RWPE2 (cell line): ENCODE measurements at regions not wholly inside any gene's neighbourhood (a gene's known extent, or its start where the extent isn't known, plus 50 kb on each side); places are given as distances from the start of the nearest gene placed in this dataset.

Experiments
- ATAC-seq: fragments of 200-7000 bp; cut with Tn5 transposase; 3 replicates; pipeline ENCODE4 v1.9.1; 2021; ENCODE audit warnings: low read depth
- DNase-seq: peaks from one replicate; pipeline ENCODE4 v3.0.0-alpha.2; 2020; ENCODE audit warnings: low spot score
- H3K27ac ChIP-seq: fragments of 450-650 bp; 2 replicates; pipeline ENCODE4 v1.5.1; 2017; ENCODE audit warnings: mild to moderate bottlenecking; ENCODE audit not compliant: poor library complexity, severe bottlenecking
- H3K27me3 ChIP-seq: fragments of 250-450 bp; sonication (Bioruptor Pico); 2 replicates; pipeline ENCODE4 v1.5.1; 2021; ENCODE audit warnings: mild to moderate bottlenecking, moderate library complexity; ENCODE audit not compliant: insufficient read depth, poor library complexity, severe bottlenecking
- H3K36me3 ChIP-seq: fragments of 250-450 bp; sonication (Bioruptor Pico); 2 replicates; pipeline ENCODE4 v1.5.1; 2020; ENCODE audit warnings: low read depth, mild to moderate bottlenecking, moderate library complexity
- H3K4me1 ChIP-seq: fragments of 250-450 bp; sonication (Bioruptor Pico); 2 replicates; pipeline ENCODE4 v1.5.1; 2021; ENCODE audit warnings: mild to moderate bottlenecking, moderate library complexity; ENCODE audit not compliant: insufficient read depth, poor library complexity, severe bottlenecking
- H3K4me3 ChIP-seq: fragments of 250-450 bp; sonication (Bioruptor Pico); 2 replicates; pipeline ENCODE4 v1.5.1; 2021; ENCODE audit warnings: mild to moderate bottlenecking, moderate library complexity; ENCODE audit not compliant: severe bottlenecking
- H3K9me3 ChIP-seq: fragments of 250-450 bp; sonication (Bioruptor Pico); 2 replicates; pipeline ENCODE4 v1.5.1; 2021; ENCODE audit warnings: mild to moderate bottlenecking, moderate library complexity; ENCODE audit not compliant: severe bottlenecking
- CTCF ChIP-seq: fragments of 450-650 bp; IDR thresholded peaks from one replicate; pipeline ENCODE4 v1.5.1; 2017; ENCODE audit warnings: mild to moderate bottlenecking, moderate library complexity; ENCODE audit not compliant: poor library complexity, severe bottlenecking

DNA sequence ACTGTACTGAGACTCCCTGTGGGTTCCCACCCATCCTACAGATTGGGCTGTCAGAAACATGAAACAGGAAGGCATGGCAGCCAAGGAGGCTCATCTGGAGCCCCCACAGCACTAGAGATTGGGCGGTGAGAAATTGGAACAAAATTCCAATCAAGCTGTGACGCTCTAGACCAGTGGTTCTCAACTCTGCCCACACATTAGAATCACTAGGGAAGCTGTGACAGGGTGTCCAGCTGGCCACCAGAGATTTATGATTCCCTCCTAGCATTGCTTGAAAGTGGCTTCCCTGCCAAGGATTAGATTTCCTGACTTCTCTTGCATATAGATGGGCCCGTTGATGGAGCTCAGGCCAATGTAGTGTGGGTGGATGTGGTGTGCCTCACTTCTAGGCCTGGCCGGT is 187.5 kb upstream of the ZC3H12A start:
- ATAC-seq: no peak
- H3K4me1 ChIP-seq: no peaks in the 10 kb centered on the region
- H3K27ac ChIP-seq: no peak overlapping the region
- H3K9me3 ChIP-seq: no peaks in the 10 kb centered on the region
- H3K27me3 ChIP-seq: peaks cover 3% of the 10 kb centered on the region
- DNase-seq: no peak
- no peak overlapping the region for H3K4me3 ChIP-seq
- TF ChIP-seq CTCF: no peak
- no peaks in the 10 kb centered on the region for H3K36me3 ChIP-seq

DNA sequence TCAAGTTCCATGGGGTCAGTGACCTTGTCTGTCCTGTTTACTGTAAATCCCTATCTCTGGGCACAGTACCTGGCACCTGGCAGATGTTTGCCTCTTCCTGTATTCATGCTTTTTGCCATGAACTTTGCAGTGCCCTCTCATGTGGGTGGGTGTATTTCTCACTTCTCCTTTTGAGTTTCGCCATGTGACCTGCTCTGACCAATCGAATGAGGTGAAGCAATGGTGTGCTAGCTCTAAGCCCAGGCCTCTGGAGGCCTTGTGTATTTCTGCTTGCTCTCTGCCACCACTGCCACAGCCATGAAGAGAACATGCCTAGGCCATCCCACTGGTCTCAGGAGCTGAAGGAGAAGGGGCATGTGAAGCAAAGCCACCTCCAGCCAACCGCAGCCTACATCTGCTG is 185.5 kb upstream of the ZC3H12A start:
- no peaks in the 10 kb centered on the region for H3K36me3 ChIP-seq
- H3K4me3 ChIP-seq: no peak overlapping the region
- H3K4me1 ChIP-seq: no peaks in the 10 kb centered on the region
- TF ChIP-seq CTCF: no peak
- no peak for ATAC-seq
- no peak overlapping the region for H3K27ac ChIP-seq
- no peaks in the 10 kb centered on the region for H3K9me3 ChIP-seq
- DNase-seq: no peak
- H3K27me3 ChIP-seq: peaks cover 6% of the 10 kb centered on the region

DNA sequence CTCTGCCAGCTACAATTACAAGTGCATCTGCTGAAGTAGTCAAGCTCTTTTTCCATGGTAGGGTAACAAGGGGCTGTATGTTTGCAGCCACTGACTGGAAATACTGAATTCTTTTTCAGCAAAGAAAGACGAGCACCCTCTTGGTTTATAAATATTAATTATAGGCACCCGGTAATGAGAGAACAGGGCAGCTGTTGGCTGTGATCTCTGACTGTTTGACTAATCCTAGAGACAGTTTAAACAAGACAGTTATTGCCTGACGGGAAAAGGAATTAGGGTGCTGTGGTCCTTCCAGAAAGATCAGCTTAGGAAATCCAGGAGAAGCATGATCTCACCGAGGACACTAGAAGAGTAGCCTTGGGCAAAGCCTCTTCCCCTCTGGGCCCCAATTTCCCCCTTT is 183.7 kb upstream of the ZC3H12A start:
- ATAC-seq: no peak
- H3K4me1 ChIP-seq: no peaks in the 10 kb centered on the region
- no peaks in the 10 kb centered on the region for H3K9me3 ChIP-seq
- H3K27ac ChIP-seq: no peak overlapping the region
- TF ChIP-seq CTCF: no peak
- peaks cover 6% of the 10 kb centered on the region for H3K27me3 ChIP-seq
- DNase-seq: no peak
- no peak overlapping the region for H3K4me3 ChIP-seq
- H3K36me3 ChIP-seq: no peaks in the 10 kb centered on the region

- no peak overlapping the region for H3K4me3 ChIP-seq
- no peaks in the 10 kb centered on the region for H3K36me3 ChIP-seq
- peaks cover 10% of the 10 kb centered on the region for H3K27me3 ChIP-seq
- H3K4me1 ChIP-seq: no peaks in the 10 kb centered on the region
- no peak overlapping the region for H3K27ac ChIP-seq
- H3K9me3 ChIP-seq: no peaks in the 10 kb centered on the region
- ATAC-seq (no peak), DNase-seq (no peak)
- no peak for TF ChIP-seq CTCF
Observed at GRCh38 chr1:37292789-37293188, 181.6 kb upstream of the ZC3H12A start.

DNA sequence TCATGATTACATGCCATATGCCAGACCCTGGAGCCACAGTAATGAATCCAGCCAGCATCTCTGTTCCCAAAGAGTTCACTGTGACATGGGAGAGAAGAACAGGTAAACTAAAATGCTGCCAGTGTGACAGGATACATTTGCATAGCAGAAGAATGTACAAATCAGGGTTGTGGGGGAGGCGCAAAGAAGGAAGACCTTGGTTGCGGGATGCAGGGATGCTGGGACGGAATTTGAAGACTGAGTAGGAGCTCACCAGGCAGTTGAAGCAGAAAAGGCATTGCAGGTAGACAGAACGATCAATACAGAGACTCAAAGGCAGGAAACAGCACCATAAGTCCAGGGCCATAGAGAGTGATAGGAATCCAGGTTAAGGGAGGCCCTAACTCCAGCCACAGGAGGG is 180.3 kb upstream of the ZC3H12A start:
- Histone ChIP-seq H3K27ac (no peak overlapping the region), H3K4me1 (no peaks in the 10 kb centered on the region), H3K4me3 (no peak overlapping the region), H3K36me3 (no peaks in the 10 kb centered on the region), H3K27me3 (peaks cover 10% of the 10 kb centered on the region), H3K9me3 (no peaks in the 10 kb centered on the region)
- DNase-seq (no peak), ATAC-seq (no peak)
- no peak for TF ChIP-seq CTCF
